ENCODE measurements at regions not wholly inside any gene's neighbourhood (a gene's known extent, or its start where the extent isn't known, plus 50 kb on each side); places are given as distances from the start of the nearest gene placed in this dataset.
"Not testable (repeated sequence)": the region's sequence is repeated elsewhere in the genome, so short reads cannot be mapped to it uniquely, and the experiment has no call there.

DNA sequence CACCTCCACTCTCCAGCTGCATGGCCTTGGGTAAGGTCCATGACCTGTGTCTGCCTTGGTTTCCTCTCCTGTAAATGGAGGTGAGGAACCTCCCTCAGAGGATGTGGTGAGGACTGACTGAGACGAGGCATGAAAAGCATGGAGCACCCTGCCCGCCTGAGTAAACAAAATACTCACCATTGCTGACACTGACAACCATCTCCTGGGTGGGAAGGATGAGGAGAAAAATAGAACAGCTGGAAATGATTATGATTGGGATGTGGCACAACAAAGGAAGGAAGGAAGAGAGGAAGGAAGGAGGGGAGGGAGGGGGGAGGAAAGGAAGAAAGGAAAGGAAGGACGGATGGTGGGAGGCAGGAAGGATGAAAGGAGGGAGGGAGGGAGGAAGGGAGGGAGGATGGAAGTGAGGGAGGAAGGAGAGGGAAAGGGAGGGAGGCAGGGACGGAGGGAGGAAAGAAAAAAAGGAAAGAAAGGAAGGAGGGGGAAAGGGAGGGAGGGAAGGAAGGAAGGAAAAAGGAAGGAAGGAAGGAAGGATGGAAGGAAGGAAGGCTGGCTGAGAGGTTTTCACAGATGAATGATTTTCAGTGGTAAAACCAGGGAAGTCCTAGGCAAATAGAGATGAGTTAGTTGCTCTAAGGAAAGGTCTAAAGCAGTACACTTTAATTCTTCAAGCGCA is 276.5 kb upstream of the XYLT1 start:
- DNase-seq (ENCODE audit: low spot score), result no peak
- TF ChIP-seq, protein P1, sequence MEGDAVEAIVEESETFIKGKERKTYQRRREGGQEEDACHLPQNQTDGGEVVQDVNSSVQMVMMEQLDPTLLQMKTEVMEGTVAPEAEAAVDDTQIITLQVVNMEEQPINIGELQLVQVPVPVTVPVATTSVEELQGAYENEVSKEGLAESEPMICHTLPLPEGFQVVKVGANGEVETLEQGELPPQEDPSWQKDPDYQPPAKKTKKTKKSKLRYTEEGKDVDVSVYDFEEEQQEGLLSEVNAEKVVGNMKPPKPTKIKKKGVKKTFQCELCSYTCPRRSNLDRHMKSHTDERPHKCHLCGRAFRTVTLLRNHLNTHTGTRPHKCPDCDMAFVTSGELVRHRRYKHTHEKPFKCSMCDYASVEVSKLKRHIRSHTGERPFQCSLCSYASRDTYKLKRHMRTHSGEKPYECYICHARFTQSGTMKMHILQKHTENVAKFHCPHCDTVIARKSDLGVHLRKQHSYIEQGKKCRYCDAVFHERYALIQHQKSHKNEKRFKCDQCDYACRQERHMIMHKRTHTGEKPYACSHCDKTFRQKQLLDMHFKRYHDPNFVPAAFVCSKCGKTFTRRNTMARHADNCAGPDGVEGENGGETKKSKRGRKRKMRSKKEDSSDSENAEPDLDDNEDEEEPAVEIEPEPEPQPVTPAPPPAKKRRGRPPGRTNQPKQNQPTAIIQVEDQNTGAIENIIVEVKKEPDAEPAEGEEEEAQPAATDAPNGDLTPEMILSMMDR (IDR thresholded peaks at IDR 0.05), result no peak
- Mint-ChIP-seq H3K4me3 (ENCODE audit: unreplicated experiment) (no peak overlapping the region), H3K36me3 (ENCODE audit: low read depth) (no peaks in the 10 kb centered on the region), H3K4me1 (ENCODE audit: low read depth) (no peaks in the 10 kb centered on the region), H3K27ac (ENCODE audit: unreplicated experiment) (no peak overlapping the region), H3K9me3 (ENCODE audit: low read depth) (peaks cover 5% of the 10 kb centered on the region), H3K27me3 (ENCODE audit: low read depth) (no peaks in the 10 kb centered on the region)

DNA sequence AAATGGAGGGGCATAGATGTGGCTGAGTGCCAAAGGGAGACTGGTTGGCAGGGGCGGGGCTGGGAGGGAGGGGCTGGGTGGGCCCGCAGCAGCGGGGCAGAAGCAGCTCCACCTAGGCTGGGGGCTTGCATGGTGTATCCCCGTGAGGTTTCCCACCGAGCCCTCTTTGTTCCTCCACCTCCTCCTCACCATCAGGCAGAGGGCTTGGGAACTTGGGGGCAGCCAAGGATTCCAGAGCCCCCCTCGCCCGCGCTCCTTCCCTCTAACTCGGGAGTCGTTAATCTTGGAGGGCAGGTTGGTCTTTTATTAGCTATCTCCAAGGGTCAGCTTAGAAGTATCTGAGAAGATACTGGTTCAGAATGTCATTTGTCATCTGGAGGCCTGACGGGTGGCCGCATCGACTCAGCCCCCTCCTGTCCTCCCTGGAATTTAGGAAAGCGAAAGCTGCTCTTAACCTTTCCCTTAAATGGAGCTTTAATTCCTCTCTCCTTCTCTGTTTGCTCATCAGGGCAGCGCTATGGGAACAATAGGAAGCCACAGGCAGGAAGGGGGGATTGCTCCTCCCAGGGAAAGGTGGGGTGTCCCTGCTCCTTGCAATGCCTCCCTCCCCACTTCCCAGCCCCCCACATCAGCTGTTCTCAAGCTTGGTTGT is 274.3 kb upstream of the XYLT1 start:
- Mint-ChIP-seq H3K27me3 (ENCODE audit: low read depth) (no peaks in the 10 kb centered on the region), H3K4me1 (ENCODE audit: low read depth) (no peaks in the 10 kb centered on the region), H3K9me3 (ENCODE audit: low read depth) (peaks cover 5% of the 10 kb centered on the region), H3K27ac (ENCODE audit: unreplicated experiment) (no peak overlapping the region), H3K36me3 (ENCODE audit: low read depth) (no peaks in the 10 kb centered on the region), H3K4me3 (ENCODE audit: unreplicated experiment) (no peak overlapping the region)
- DNase-seq (ENCODE audit: low spot score), result no peak
- TF ChIP-seq, protein P1 (IDR thresholded peaks at IDR 0.05), result no peak

DNA sequence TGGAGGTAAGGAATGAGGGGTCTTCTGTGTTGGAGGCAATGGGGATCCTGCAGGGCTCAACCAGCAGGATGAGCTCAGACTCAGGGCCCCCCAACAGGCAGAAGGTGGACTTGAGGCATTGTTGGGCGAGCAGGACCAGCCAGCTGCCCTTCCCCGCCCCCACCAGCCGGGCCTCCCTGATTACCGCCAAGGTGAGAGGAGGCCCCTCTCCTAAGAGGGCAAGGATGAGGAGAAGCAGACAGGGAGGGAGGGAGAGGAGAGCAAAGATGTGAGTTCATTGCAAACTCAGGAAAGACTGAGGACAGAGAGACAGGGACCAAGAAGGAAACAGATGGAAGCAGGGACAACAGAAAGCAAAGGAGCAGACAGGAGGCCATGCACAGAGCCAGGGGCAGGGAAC is 272.8 kb upstream of the XYLT1 start:
- Mint-ChIP-seq H3K27ac (ENCODE audit: unreplicated experiment) (no peak overlapping the region), H3K36me3 (ENCODE audit: low read depth) (no peaks in the 10 kb centered on the region), H3K4me1 (ENCODE audit: low read depth) (no peaks in the 10 kb centered on the region), H3K9me3 (ENCODE audit: low read depth) (no peaks in the 10 kb centered on the region), H3K4me3 (ENCODE audit: unreplicated experiment) (no peak overlapping the region), H3K27me3 (ENCODE audit: low read depth) (no peaks in the 10 kb centered on the region)
- TF ChIP-seq, protein P1 (IDR thresholded peaks at IDR 0.05), result no peak
- DNase-seq (ENCODE audit: low spot score), result no peak

DNA sequence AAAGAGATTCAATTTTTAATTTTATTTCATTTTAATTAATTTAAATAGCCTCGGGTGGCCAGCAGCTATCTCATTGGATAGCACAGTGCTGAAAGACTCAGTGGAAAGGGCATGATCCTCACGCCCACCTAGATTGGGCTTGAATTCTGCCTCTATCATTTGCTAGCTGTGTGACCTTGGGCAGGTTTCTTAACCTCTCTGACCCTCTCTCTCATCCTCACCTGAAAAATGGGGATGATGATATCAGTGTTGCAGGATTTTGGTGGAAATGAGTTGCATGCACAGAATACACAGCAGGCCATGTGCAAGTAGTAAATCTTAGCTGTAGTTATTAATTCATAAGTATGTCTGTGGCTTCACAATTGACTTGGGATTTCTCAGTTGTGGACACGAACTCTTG is 272.4 kb upstream of the XYLT1 start:
- Mint-ChIP-seq H3K27me3 (ENCODE audit: low read depth) (no peaks in the 10 kb centered on the region), H3K9me3 (ENCODE audit: low read depth) (no peaks in the 10 kb centered on the region), H3K4me1 (ENCODE audit: low read depth) (no peaks in the 10 kb centered on the region), H3K36me3 (ENCODE audit: low read depth) (no peaks in the 10 kb centered on the region), H3K27ac (ENCODE audit: unreplicated experiment) (no peak overlapping the region), H3K4me3 (ENCODE audit: unreplicated experiment) (no peak overlapping the region)
- DNase-seq (ENCODE audit: low spot score), result no peak
- TF ChIP-seq, protein P1 (IDR thresholded peaks at IDR 0.05), result no peak

DNA sequence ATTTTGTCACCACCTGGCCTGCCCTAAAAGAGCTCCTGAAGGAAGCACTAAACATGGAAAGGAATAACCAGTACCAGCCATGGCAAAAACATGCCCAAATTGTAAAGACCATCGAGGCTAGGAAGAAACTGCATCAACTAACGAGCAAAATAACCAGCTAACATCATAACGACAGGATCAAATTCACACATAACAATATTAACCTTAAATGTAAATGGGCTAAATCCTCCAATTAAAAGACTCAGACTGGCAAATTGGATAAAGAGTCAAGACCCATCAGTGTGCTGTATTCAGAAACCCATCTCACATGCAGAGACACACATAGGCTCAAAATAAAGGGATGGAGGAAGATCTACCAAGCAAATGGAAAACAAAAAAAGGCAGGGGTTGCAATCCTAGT is 264.3 kb upstream of the XYLT1 start:
- not testable (repeated sequence) for H3K36me3 Mint-ChIP-seq (ENCODE audit: low read depth); H3K4me1 Mint-ChIP-seq (ENCODE audit: low read depth); H3K27me3 Mint-ChIP-seq (ENCODE audit: low read depth); DNase-seq (ENCODE audit: low spot score); H3K4me3 Mint-ChIP-seq (ENCODE audit: unreplicated experiment); H3K27ac Mint-ChIP-seq (ENCODE audit: unreplicated experiment)
- H3K9me3 Mint-ChIP-seq (ENCODE audit: low read depth), result peaks cover 27% of the 10 kb centered on the region

DNA sequence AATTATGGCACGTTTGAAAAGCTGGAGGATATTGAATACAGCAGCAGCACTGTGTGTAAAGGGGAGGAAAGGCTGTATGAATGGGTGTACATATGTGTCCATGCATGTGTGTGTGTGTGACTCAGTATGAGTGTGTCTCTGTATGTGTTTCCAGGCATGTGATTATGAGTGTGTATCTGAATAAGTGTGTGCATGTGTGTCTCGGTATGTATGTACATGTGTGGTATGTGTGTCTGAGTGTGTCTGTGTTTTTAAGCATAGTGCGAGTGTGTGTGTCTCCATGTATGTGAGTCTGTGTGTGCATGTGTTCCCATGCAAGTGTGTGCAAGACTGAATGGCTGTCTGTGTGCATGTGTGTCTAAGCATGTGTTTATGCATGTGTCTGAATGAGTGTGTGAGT is 259.1 kb upstream of the XYLT1 start:
- H3K27ac Mint-ChIP-seq (ENCODE audit: unreplicated experiment), result no peak overlapping the region
- peaks cover 12% of the 10 kb centered on the region for H3K9me3 Mint-ChIP-seq (ENCODE audit: low read depth)
- DNase-seq (ENCODE audit: low spot score), result no peak
- H3K36me3 Mint-ChIP-seq (ENCODE audit: low read depth), result no peaks in the 10 kb centered on the region
- H3K4me1 Mint-ChIP-seq (ENCODE audit: low read depth), result no peaks in the 10 kb centered on the region
- H3K27me3 Mint-ChIP-seq (ENCODE audit: low read depth), result no peaks in the 10 kb centered on the region
- TF ChIP-seq, protein P1 (IDR thresholded peaks at IDR 0.05), result no peak
- no peak overlapping the region for H3K4me3 Mint-ChIP-seq (ENCODE audit: unreplicated experiment)
